SJCRH30 (cell line): ENCODE measurements at regions not wholly inside any gene's neighbourhood (a gene's known extent, or its start where the extent isn't known, plus 50 kb on each side); places are given as distances from the start of the nearest gene placed in this dataset.
A peak's percentile ranks its signal among the peaks of the same experiment; 100 is the strongest.

Source experiments
- DNase-seq, 2 experiments: peaks; one replicate each; pipeline ENCODE4 v3.0.0-alpha.2; 2015 to 2020
- H3K27ac ChIP-seq: fragments of 250-450 bp; sonication (Bioruptor Pico); 2 replicates; pipeline ENCODE4 v1.5.1; 2020; ENCODE audit warnings: mild to moderate bottlenecking, moderate library complexity
- H3K27me3 ChIP-seq: fragments of 250-450 bp; sonication (Bioruptor Pico); 2 replicates; pipeline ENCODE4 v1.5.1; 2020; ENCODE audit warnings: mild to moderate bottlenecking, moderate library complexity
- H3K36me3 ChIP-seq: fragments of 250-450 bp; sonication (Bioruptor Pico); 2 replicates; pipeline ENCODE4 v1.5.1; 2020; ENCODE audit warnings: mild to moderate bottlenecking, moderate library complexity
- H3K4me1 ChIP-seq: fragments of 250-450 bp; sonication (Bioruptor Pico); 2 replicates; pipeline ENCODE4 v1.5.1; 2020; ENCODE audit warnings: mild to moderate bottlenecking, moderate library complexity
- H3K4me3 ChIP-seq: fragments of 250-450 bp; sonication (Bioruptor Pico); 2 replicates; pipeline ENCODE4 v1.5.1; 2020; ENCODE audit warnings: mild to moderate bottlenecking, moderate library complexity
- H3K9me3 ChIP-seq: fragments of 250-450 bp; sonication (Bioruptor Pico); replicated peaks from 2 replicates; pipeline ENCODE4 v1.5.1; 2020; ENCODE audit warnings: mild to moderate bottlenecking, moderate library complexity

DNA sequence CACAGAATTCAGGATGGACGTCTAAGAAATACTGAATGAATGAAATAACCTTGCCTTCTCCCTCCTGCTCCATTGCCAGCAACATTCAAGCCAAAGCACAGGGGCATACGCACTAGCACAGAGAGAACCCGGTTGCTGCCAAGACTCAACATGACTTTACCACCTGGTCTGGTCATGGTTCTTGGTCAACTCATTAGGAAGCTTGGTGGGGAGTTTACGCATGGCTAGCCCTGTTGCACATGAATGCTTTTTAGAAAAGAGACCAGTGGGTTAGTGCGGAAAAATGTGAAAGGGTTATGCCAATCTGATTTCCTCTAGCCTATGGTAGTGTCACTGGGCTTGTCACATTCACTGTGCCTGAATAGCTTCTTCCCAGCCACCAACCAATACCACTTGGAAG lies 187.6 kb upstream of the NEBL start:
- no peak overlapping the region for H3K27ac ChIP-seq
- H3K4me3 ChIP-seq: no peak overlapping the region
- H3K36me3 ChIP-seq: no peaks in the 10 kb centered on the region
- peaks cover 11% of the 10 kb centered on the region for H3K4me1 ChIP-seq
- DNase-seq: no peak
- H3K9me3 ChIP-seq: no peaks in the 10 kb centered on the region
- H3K27me3 ChIP-seq: no peaks in the 10 kb centered on the region

DNA sequence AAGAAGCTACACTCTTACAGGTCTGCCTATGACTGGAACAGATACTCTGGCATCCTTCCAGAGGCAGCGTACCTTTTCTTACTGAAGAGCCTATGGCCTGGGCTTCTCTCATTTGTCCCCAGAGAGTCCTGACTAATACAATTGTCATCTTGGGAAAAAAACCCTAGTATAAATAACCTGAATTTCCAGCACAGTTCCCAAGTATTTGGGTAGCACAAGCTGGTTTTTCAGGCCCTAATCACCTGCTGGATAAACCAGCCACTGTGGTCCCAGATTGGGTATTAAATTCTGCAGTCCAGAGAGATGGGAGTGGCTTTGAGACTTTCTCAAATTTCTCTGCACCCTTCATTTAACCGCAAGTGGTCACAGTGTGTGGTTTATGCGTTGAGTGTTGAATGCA lies 186.8 kb upstream of the NEBL start:
- Histone ChIP-seq H3K9me3 (no peaks in the 10 kb centered on the region), H3K27ac (no peak overlapping the region), H3K27me3 (no peaks in the 10 kb centered on the region), H3K4me3 (no peak overlapping the region), H3K4me1 (peaks cover 11% of the 10 kb centered on the region), H3K36me3 (no peaks in the 10 kb centered on the region)
- DNase-seq: peak; percentile 32 to 56

DNA sequence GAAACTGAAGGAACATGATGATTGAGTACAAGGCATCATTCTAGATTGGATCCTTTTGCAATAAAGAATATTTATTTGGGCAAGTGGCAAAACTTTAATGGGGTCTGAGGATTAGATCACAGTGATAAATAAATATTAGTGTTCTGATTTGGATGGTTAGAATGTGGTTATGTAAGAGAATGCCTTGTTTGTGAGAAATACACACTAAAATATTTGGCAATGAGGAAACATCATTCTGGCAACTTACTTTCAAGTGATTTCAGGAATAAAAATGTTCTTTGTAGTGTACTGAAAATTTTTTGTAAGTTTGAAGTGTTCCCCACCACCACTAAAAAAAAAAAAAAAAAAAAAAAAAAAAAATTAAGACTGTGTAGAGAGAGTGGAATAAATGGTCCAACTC lies 185.1 kb upstream of the NEBL start:
- Histone ChIP-seq H3K4me1 (peaks cover 5% of the 10 kb centered on the region), H3K36me3 (no peaks in the 10 kb centered on the region), H3K9me3 (no peaks in the 10 kb centered on the region), H3K27ac (no peak overlapping the region), H3K27me3 (no peaks in the 10 kb centered on the region), H3K4me3 (no peak overlapping the region)
- DNase-seq: no peak

DNA sequence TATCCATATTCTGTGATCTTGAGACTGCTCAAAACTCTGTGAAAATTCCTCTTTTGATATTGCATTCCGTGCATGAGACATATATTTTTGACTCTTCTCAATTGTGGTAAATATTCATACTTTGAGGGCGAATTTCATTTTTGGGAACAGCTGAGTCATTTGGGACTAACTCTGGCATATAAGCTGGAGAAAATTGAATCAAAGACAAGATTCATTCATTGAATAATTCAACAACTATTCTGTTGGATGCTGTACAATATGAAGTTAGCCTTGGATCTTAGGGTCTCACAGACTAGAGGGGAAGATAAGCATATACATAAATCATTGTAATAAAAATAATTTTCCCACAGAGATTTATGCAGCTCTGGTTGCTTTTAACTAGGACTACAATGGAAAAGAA lies 183.2 kb upstream of the NEBL start:
- Histone ChIP-seq H3K36me3 (no peaks in the 10 kb centered on the region), H3K9me3 (no peaks in the 10 kb centered on the region), H3K4me3 (no peak overlapping the region), H3K4me1 (no peaks in the 10 kb centered on the region), H3K27ac (no peak overlapping the region), H3K27me3 (no peaks in the 10 kb centered on the region)
- no peak for DNase-seq

DNA sequence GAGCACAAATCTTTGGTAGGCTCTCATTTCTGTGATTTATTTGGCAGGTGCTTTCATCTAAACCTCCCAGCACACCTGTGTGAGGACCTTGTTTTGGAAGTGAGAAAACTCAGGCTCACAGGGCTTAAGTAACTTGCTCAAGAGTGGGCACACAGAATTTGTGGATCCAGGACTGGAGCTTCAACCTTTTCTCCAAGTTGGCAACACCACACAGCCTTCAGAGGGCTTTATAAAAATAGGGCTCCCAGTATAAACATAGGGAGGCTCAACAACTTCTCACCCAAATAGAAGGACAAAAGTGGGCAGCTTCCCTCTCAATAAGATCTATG lies 182.2 kb upstream of the NEBL start:
- Histone ChIP-seq H3K9me3 (no peaks in the 10 kb centered on the region), H3K4me1 (no peaks in the 10 kb centered on the region), H3K27me3 (no peaks in the 10 kb centered on the region), H3K27ac (no peak overlapping the region), H3K36me3 (no peaks in the 10 kb centered on the region), H3K4me3 (no peak overlapping the region)
- no peak for DNase-seq

DNA sequence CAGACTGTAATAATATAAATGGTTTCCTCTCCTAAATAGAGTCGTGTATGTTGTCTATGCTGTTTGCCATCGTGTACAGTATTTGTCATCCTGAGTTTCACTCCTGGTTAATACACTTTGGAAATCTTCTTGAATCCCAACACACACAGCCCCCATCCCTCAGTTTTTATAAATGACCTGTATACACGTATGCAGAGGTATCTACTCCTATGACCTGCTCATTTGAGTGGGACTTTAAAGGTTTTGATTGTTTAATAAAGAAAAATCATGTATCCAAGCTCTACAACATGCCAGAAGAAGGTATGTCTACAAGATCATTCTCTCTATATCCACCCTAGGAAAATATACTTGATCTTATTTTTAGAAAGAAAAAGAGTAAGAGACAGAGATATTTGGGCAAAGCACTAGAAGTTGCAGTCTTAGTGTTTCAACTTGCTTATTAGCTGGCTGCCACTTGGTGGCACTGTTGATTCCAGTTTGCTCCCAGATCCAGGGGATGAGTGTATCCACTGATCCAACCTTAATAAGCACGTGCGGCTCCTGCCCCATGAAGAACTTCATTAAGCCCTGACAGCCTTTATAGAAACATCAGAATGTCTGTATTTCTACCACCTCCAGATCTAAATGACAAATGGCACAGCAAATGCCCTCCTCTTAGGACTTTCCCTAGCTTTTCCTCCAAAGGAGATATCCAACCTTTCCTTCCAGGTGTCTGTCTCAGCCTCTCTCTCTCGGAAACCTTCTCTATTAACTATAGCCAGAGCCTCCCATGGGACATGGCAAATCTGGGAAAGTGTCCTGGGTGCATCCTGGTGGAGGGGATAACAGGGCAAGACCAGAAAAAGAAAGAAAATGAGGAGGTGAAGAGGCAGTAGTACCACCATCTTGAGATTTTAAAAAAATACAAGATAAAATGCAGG lies 181.6 kb upstream of the NEBL start:
- peak; percentile 51 to 77 for DNase-seq
- H3K27ac ChIP-seq: no peak overlapping the region
- no peaks in the 10 kb centered on the region for H3K27me3 ChIP-seq
- no peaks in the 10 kb centered on the region for H3K4me1 ChIP-seq
- no peaks in the 10 kb centered on the region for H3K9me3 ChIP-seq
- H3K4me3 ChIP-seq: no peak overlapping the region
- no peaks in the 10 kb centered on the region for H3K36me3 ChIP-seq

DNA sequence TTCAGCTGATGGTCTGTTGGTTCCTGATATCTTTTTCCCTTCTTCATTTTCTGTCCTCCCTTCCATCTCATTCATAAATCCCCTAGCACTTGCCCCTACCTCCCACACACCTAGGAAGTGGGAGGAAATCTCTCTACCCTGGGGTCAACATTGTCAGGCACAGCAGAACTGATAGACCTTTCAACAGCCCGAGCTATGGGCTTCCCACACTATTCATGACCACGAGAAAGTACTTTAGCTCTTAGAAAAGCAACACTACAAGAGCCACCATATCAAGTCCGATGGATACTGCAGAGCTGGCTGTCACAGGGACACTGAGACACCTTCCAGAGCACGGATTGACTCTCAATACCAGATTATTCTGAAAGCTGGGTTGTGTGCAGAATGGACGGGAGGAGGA lies 180.6 kb upstream of the NEBL start:
- no peaks in the 10 kb centered on the region for H3K27me3 ChIP-seq
- H3K4me1 ChIP-seq: no peaks in the 10 kb centered on the region
- H3K4me3 ChIP-seq: no peak overlapping the region
- no peak for DNase-seq
- H3K27ac ChIP-seq: no peak overlapping the region
- no peaks in the 10 kb centered on the region for H3K9me3 ChIP-seq
- H3K36me3 ChIP-seq: no peaks in the 10 kb centered on the region

DNA sequence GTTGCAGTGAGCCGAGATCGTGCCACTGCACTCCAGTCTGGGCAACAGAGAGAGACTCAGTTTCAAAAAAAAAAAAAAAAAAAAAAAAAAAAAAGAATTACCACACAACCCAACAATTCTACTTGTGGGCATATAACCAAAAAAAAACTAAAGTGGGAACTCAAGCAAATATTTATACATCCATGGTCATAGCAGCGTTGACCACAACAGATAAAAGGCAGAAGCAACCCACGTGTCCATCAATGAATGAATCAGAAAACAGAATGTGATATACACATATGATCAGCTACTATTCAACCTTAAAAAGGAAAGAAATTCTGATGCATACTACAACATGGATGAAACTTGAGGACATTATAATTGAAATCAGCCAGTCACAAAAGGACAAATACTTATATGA lies 179.3 kb upstream of the NEBL start:
- Histone ChIP-seq H3K36me3 (no peaks in the 10 kb centered on the region), H3K27me3 (no peaks in the 10 kb centered on the region), H3K27ac (no peak overlapping the region), H3K9me3 (no peaks in the 10 kb centered on the region), H3K4me1 (no peaks in the 10 kb centered on the region), H3K4me3 (no peak overlapping the region)
- DNase-seq: no peak

DNA sequence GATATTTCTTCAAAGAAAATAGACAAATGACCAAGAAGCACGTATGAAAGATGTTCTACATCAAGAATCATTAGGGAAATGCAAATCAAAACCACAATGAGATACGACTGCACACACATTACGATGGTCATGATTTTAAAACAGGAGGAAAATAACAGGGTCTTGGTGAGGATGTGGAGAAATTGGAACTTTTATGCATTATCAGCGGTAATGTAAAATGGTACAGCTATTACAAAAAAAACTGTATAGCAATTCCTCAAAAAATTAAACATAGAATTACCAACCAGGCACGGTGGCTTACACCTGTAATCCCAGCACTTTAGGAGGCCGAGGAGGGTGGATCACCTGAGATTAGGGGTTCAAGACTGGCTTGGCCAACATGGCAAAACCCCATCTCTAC lies 178.8 kb upstream of the NEBL start:
- DNase-seq: no peak
- H3K9me3 ChIP-seq: no peaks in the 10 kb centered on the region
- no peaks in the 10 kb centered on the region for H3K27me3 ChIP-seq
- no peak overlapping the region for H3K4me3 ChIP-seq
- no peaks in the 10 kb centered on the region for H3K36me3 ChIP-seq
- no peaks in the 10 kb centered on the region for H3K4me1 ChIP-seq
- H3K27ac ChIP-seq: no peak overlapping the region

DNA sequence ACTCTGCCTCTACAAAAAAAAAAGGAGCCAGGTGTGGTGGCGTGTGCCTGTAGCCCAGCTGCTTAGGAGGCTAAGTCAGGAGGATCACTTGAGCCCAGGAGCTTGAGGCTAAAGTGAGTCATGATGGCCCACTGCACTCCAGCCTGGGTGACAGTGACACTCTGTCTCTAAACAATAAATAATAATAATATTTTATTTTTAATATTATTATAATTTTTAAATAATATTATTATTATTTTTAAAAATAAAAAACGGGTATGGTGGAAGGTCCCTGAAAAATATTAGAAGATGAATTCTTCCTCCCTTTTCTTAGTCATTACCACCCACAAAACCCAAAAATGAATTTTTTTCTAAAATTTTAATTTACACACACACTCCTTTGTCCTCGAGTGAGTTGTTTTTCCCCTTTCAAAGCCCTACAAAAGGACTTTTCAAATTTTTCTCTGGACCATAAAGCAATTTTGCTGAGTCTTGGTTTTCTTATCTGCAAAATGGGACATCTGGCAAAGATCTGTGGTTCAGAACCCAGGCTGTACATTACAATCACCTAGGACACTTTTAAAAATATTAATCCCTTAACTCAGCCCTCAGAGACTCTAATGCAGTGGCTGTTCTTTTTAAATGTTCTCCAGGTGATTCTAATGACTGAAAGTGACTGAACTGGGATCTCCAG lies 174.0 kb upstream of the NEBL start:
- no peaks in the 10 kb centered on the region for H3K36me3 ChIP-seq
- H3K27me3 ChIP-seq: no peaks in the 10 kb centered on the region
- no peak overlapping the region for H3K4me3 ChIP-seq
- H3K27ac ChIP-seq: no peak overlapping the region
- H3K9me3 ChIP-seq: no peaks in the 10 kb centered on the region
- DNase-seq: no peak
- H3K4me1 ChIP-seq: no peaks in the 10 kb centered on the region

DNA sequence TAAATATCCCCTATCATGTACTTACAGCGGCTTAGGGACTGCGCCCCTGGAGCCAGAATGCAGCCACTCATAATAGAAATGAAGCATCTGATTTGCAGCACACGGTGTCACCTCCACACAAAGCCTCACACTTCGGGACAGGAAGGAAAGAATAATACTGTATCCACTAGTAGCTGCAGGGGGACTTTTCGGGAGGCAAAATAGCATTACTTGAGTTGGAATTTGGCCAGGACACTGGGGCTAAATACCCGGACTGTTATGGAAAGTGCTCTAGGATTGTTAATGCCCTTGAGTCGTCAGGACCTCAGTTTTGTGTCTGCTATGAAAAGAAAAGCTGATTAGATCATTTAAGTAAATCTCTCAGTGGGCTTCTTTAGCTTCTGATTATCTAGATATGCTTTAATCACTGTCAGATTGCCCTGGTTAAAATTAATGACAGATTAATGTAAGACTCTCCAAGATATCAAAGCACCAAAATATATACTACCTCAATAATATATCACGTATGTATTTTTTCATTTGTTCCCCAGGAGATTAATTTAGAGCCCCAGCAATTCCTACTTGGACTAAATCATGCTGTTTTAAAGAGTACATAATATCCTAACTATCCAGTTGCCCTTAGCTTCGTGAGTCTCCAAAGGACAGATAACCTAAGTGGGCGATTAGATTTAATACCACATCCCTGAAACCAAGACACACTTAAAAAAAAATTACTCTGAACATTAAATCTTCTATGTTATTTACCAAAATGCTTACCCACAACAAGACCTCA lies 173.0 kb upstream of the NEBL start:
- Histone ChIP-seq H3K27me3 (no peaks in the 10 kb centered on the region), H3K4me3 (no peak overlapping the region), H3K4me1 (no peaks in the 10 kb centered on the region), H3K27ac (no peak overlapping the region), H3K9me3 (no peaks in the 10 kb centered on the region), H3K36me3 (no peaks in the 10 kb centered on the region)
- DNase-seq: no peak

DNA sequence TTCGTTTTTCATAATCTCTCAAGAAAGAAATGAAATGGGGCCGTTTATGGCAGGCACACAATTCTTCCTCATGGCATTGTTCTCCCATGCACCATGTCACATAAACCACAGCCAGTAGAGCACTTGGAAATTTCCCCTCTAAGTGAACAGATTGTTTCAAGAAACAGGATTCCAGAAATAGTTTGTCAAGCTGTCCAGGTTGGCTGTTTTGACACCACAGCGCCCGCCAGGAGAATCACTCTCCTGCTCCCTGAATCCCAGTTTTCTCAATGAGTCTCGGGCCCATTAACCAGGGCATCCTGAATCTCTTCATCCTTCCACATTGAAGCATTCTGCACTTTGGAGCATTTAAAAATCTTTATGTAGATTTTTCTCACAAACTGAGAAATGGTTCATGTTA lies 172.2 kb upstream of the NEBL start:
- Histone ChIP-seq H3K27me3 (no peaks in the 10 kb centered on the region), H3K27ac (no peak overlapping the region), H3K9me3 (no peaks in the 10 kb centered on the region), H3K4me1 (no peaks in the 10 kb centered on the region), H3K4me3 (no peak overlapping the region), H3K36me3 (no peaks in the 10 kb centered on the region)
- DNase-seq: no peak

DNA sequence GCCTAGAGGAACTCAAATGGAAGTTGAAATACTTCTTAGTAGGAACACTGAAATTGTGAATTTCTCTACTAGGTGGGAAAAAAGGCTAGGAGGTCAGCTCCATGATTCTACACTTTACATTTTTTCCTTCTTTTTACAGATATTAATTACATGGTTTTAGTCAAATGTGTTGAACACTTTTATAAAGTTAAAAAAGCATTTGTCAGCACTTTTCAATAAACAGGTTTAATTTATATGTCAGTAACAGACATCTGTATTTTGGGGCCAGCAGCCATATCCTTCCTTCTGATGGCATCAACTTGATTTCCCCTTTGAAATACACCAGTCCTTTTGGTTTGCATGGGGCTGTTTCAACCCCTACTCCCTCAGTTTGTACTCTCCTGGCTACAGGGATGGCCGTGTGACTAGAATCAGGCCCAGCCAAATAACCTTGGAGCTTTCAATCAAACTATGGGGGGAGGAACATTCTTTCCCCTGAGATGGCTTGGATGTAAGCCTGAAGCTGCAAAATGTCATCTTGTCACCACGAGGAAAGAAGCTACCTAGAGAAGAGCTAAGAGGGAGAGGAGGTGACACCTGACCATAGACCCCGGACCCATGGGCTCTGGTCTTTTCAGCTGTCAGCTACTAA lies 171.0 kb upstream of the NEBL start:
- Histone ChIP-seq H3K9me3 (no peaks in the 10 kb centered on the region), H3K27me3 (no peaks in the 10 kb centered on the region), H3K4me3 (no peak overlapping the region), H3K27ac (no peak overlapping the region), H3K4me1 (no peaks in the 10 kb centered on the region), H3K36me3 (no peaks in the 10 kb centered on the region)
- DNase-seq: no peak

DNA sequence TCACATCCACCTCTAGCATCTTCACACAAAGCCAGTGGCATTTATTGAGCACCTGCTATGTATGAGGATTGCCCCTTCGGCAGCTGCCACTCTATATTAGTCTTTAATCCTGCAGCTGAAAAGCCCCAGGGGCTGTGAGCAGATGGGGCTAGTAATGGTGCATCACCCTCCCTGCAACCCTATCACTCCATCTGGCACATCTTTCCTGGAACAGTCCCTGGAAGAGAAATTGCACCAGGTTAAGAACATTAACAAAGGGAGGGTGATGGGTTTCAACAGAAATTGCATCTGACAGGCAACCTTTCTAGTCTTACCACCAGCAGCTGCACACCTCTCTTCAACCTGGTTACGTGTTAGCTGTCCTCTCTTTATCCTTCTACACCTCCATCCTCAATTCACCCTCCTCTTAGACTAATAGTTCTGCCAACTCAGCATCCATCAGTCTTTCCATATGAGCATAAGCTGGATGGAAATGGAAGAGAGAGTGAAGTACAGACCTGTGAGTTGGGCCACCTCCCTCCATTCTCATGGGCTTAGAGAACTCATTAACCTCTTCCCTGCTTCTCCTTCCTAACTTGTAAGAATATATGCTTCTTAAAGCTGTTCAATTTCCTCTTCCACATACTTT lies 168.6 kb upstream of the NEBL start:
- H3K36me3 ChIP-seq: no peaks in the 10 kb centered on the region
- no peaks in the 10 kb centered on the region for H3K27me3 ChIP-seq
- no peak for DNase-seq
- H3K4me1 ChIP-seq: no peaks in the 10 kb centered on the region
- no peaks in the 10 kb centered on the region for H3K9me3 ChIP-seq
- H3K4me3 ChIP-seq: no peak overlapping the region
- H3K27ac ChIP-seq: no peak overlapping the region
